Subcutaneous abdominal adipose tissue (tissue), 5 donors: ENCODE measurements at regions not wholly inside any gene's neighbourhood (a gene's known extent, or its start where the extent isn't known, plus 50 kb on each side); places are given as distances from the start of the nearest gene placed in this dataset.
"Not testable (repeated sequence)": the region's sequence is repeated elsewhere in the genome, so short reads cannot be mapped to it uniquely, and the experiment has no call there.

ENCODE experiments used
- H3K27ac ChIP-seq: one replicate; pipeline ENCODE4 v1.7.0; 2013; ENCODE audit warnings: low read depth, mild to moderate bottlenecking, inconsistent platforms, low read length, moderate library complexity
- H3K27me3 ChIP-seq, 5 donors: one replicate each; pipeline ENCODE4 v1.7.0; 2013; ENCODE audit warnings: low read length in 5 of 5, inconsistent platforms in 1 of 5; ENCODE audit not compliant: control insufficient read depth in 5 of 5, insufficient read depth in 4 of 5
- H3K36me3 ChIP-seq, 5 donors: one replicate each; pipeline ENCODE4 v1.7.0; 2013; ENCODE audit warnings: low read length in 5 of 5; ENCODE audit not compliant: control insufficient read depth in 5 of 5, insufficient read depth in 5 of 5
- H3K4me1 ChIP-seq, 5 donors: one replicate each; pipeline ENCODE4 v1.7.0; 2013; ENCODE audit warnings: low read length in 5 of 5, mild to moderate bottlenecking in 3 of 5, moderate library complexity in 1 of 5; ENCODE audit not compliant: control insufficient read depth in 5 of 5, insufficient read depth in 5 of 5
- H3K4me3 ChIP-seq, 5 donors: one replicate each; pipeline ENCODE4 v1.7.0; 2013; ENCODE audit warnings: low read length in 5 of 5, low read depth in 1 of 5
- H3K9ac ChIP-seq, 5 donors: one replicate each; pipeline ENCODE4 v1.7.0; 2013; ENCODE audit warnings: low read length in 5 of 5, mild to moderate bottlenecking in 4 of 5, moderate library complexity in 3 of 5
- H3K9me3 ChIP-seq, 5 donors: one replicate each; pipeline ENCODE4 v1.7.0; 2013; ENCODE audit warnings: low read length in 5 of 5; ENCODE audit not compliant: control insufficient read depth in 5 of 5
- donor health status: healthy.
- donor health status: healthy.
- donor health status: healthy.
- donor health status: healthy.
- donor health status: healthy.

GRCh38 chr4:177182166-177182565, 127.5 kb upstream of the NEIL3 start:
- no peaks in the 10 kb centered on the region for H3K9me3 ChIP-seq

DNA sequence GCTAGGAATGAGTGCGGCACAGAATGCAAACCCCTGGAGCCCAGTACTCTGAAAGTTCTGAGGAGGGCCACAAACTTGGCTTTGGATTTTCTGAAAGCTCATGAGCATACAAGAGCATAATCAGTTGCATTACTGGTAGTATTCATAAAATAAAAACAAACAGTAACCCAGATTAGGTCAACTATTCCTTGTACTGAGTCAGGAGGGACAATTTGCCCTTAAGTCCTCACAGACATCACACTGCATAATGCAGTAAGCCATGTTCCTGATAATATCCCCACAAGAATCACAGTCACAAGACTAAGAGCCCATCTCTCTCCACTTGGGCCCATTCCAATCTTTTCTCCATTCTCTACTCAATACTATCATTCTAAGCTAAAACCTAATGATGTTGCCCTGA, 126.9 kb upstream of the NEIL3 start:
- H3K9ac ChIP-seq = no peak overlapping the region
- no peaks in the 10 kb centered on the region for H3K27me3 ChIP-seq
- H3K27ac ChIP-seq = no peak overlapping the region
- no peaks in the 10 kb centered on the region for H3K9me3 ChIP-seq
- H3K4me3 ChIP-seq = no peak overlapping the region
- H3K36me3 ChIP-seq = no peaks in the 10 kb centered on the region
- peaks cover 0 to 26% (median 8%) of the 10 kb centered on the region in 5 donors for H3K4me1 ChIP-seq

More at GRCh38 chr4:177182166-177182565, 127.5 kb upstream of the NEIL3 start:
- peaks cover 0 to 29% (median 8%) of the 10 kb centered on the region in 5 donors for H3K4me1 ChIP-seq
- no peak overlapping the region for H3K4me3 ChIP-seq
- H3K27ac ChIP-seq = peak overlapping the region; percentile 33
- H3K9ac ChIP-seq = no peak overlapping the region
- no peaks in the 10 kb centered on the region for H3K36me3 ChIP-seq
- no peaks in the 10 kb centered on the region for H3K27me3 ChIP-seq

- peaks cover 0 to 20% (median 6%) of the 10 kb centered on the region in 5 donors for H3K4me1 ChIP-seq
Observed at GRCh38 chr4:177185151-177185550, 124.5 kb upstream of the NEIL3 start.

DNA sequence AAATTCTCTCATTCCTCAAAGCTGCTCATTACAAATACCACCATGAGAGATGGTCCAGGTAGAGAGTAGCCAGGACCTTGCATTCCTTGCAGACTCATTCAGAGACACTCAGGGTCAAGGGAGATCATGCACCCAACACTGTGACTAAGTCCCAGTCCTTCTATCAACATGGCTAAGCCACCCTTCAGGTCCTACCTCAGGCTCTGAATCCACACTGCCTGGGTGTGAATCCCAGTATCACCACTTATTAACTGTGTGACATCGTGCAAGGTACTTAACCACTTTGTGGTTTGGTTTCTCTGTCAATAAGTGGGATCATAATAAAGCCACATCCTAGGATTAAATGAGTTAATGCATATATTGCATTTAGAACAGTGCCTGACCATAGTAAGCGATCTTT, 124.1 kb upstream of the NEIL3 start:
- Histone ChIP-seq H3K4me3 (no peak overlapping the region), H3K9me3 (no peaks in the 10 kb centered on the region), H3K27ac (no peak overlapping the region), H3K4me1 (peaks cover 0 to 20% (median 6%) of the 10 kb centered on the region in 5 donors), H3K27me3 (no peaks in the 10 kb centered on the region), H3K36me3 (no peaks in the 10 kb centered on the region), H3K9ac (no peak overlapping the region)

More at GRCh38 chr4:177185151-177185550, 124.5 kb upstream of the NEIL3 start:
- H3K36me3 ChIP-seq = no peaks in the 10 kb centered on the region
- H3K9ac ChIP-seq = no peak overlapping the region
- H3K27ac ChIP-seq = no peak overlapping the region
- H3K4me3 ChIP-seq = no peak overlapping the region
- H3K9me3 ChIP-seq = no peaks in the 10 kb centered on the region
- no peaks in the 10 kb centered on the region for H3K27me3 ChIP-seq

- H3K4me1 ChIP-seq = peaks cover 0 to 9% (median 0%) of the 10 kb centered on the region in 5 donors
- H3K27me3 ChIP-seq = no peaks in the 10 kb centered on the region
- H3K9ac ChIP-seq = no peak overlapping the region
- H3K36me3 ChIP-seq = no peaks in the 10 kb centered on the region
- H3K4me3 ChIP-seq = no peak overlapping the region
- H3K27ac ChIP-seq = no peak overlapping the region
- H3K9me3 ChIP-seq = no peaks in the 10 kb centered on the region
Observed at GRCh38 chr4:177187371-177187770, 122.3 kb upstream of the NEIL3 start.

- Histone ChIP-seq H3K9ac (no peak overlapping the region), H3K27ac (no peak overlapping the region), H3K27me3 (no peaks in the 10 kb centered on the region), H3K36me3 (no peaks in the 10 kb centered on the region), H3K4me3 (no peak overlapping the region), H3K4me1 (no peaks in the 10 kb centered on the region), H3K9me3 (peaks cover 0 to under 1% (median 0%) of the 10 kb centered on the region in 5 donors)
Observed at GRCh38 chr4:177190995-177191580, 118.6 kb upstream of the NEIL3 start.

GRCh38 chr4:177191586-177191985, 118.1 kb upstream of the NEIL3 start:
- Histone ChIP-seq H3K27ac (no peak overlapping the region), H3K4me1 (no peaks in the 10 kb centered on the region), H3K9me3 (peaks cover 0 to 5% (median 0%) of the 10 kb centered on the region in 5 donors)

DNA sequence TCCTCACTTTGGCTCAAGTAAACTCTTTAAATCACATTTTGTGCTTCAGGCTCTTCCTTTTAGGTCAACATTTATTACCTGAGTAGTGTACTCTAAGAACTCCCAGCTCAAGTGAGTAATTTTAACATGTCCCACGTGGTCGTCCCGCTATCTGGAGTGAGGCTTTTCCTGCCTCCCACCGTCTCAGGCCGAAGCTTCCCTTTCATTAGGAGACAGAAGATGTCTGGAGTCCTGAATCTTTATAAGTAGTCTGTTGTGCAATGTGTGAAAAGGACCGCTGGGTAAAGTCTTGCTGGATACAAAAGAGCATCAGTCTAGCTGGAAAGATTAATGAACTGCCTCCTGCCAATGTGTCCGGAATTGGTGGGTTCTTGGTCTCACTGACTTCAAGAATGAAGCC, 117.7 kb upstream of the NEIL3 start:
- Histone ChIP-seq H3K4me3 (no peak overlapping the region), H3K36me3 (no peaks in the 10 kb centered on the region), H3K27ac (no peak overlapping the region)

More at GRCh38 chr4:177191586-177191985, 118.1 kb upstream of the NEIL3 start:
- H3K9ac ChIP-seq = no peak overlapping the region
- no peaks in the 10 kb centered on the region for H3K27me3 ChIP-seq
- no peaks in the 10 kb centered on the region for H3K36me3 ChIP-seq
- no peak overlapping the region for H3K4me3 ChIP-seq

GRCh38 chr4:177193024-177193715, 116.5 kb upstream of the NEIL3 start:
- H3K9ac ChIP-seq, H3K36me3 ChIP-seq, H3K4me3 ChIP-seq, H3K9me3 ChIP-seq, H3K27ac ChIP-seq, H3K4me1 ChIP-seq, H3K27me3 ChIP-seq: not testable (repeated sequence)

More for the DNA sequence above, 117.7 kb upstream of the NEIL3 start:
- Histone ChIP-seq H3K9ac (no peak overlapping the region), H3K4me1 (no peaks in the 10 kb centered on the region), H3K9me3 (peaks cover 0 to 7% (median 0%) of the 10 kb centered on the region in 5 donors), H3K27me3 (no peaks in the 10 kb centered on the region)

DNA sequence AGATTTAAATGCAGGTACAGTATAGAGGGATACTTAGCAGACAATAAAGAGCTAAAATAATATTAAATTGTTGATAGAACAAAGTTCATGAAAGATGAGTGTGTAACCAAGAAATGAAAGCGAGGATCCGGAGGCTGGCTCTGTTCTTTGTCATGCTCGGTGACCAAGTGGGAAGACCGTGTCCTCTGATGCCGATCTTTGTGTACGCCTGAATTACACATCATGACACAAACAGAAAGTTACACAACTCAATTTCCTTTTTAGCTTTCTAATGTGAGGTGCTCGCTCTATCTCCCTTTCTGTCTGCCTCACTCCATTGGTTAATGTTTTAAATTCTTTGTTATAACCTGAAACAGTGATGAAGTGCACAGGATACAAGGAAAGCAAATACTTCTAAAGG, 114.8 kb upstream of the NEIL3 start:
- Histone ChIP-seq H3K4me3 (no peak overlapping the region), H3K27me3 (no peaks in the 10 kb centered on the region), H3K9ac (no peak overlapping the region)

More for the DNA sequence above, 114.8 kb upstream of the NEIL3 start:
- H3K36me3 ChIP-seq = no peaks in the 10 kb centered on the region
- H3K9me3 ChIP-seq = peaks cover 0 to 7% (median 3%) of the 10 kb centered on the region in 5 donors
- H3K27ac ChIP-seq = no peak overlapping the region
- peaks cover 0 to 6% (median 0%) of the 10 kb centered on the region in 5 donors for H3K4me1 ChIP-seq
